Fibroblast of lung (primary cell): ENCODE measurements at regions not wholly inside any gene's neighbourhood (a gene's known extent, or its start where the extent isn't known, plus 50 kb on each side); places are given as distances from the start of the nearest gene placed in this dataset.

Source experiments
- DNase-seq, 2 donors: peaks; one replicate each; pipeline versions ENCODE4 v3.0.0 to v3.0.0-alpha.2; 2010; ENCODE audit warnings: low read depth in 2 of 2
- H2AFZ ChIP-seq: 2 replicates; pipeline ENCODE4 v1.5.1; 2012; ENCODE audit warnings: low read length, control low read depth, inconsistent platforms
- H3K27ac ChIP-seq: 2 replicates; pipeline ENCODE4 v1.5.1; 2011; ENCODE audit warnings: low read length, control low read depth; ENCODE audit not compliant: insufficient read depth
- H3K27me3 ChIP-seq: 2 replicates; pipeline ENCODE4 v1.5.1; 2011; ENCODE audit warnings: mild to moderate bottlenecking, low read length; ENCODE audit not compliant: control insufficient read depth, insufficient read depth
- H3K36me3 ChIP-seq: 2 replicates; pipeline ENCODE4 v1.5.1; 2011; ENCODE audit warnings: low read length; ENCODE audit not compliant: control insufficient read depth, insufficient read depth
- H3K4me1 ChIP-seq: 2 replicates; pipeline ENCODE4 v1.5.1; 2011; ENCODE audit warnings: low read length; ENCODE audit not compliant: control insufficient read depth, insufficient read depth; ENCODE audit errors: extremely low read depth
- H3K4me2 ChIP-seq: 2 replicates; pipeline ENCODE4 v1.5.1; 2011; ENCODE audit warnings: low read length, control low read depth; ENCODE audit not compliant: insufficient read depth; ENCODE audit errors: extremely low read depth
- H3K4me3 ChIP-seq, 4 experiments: fragments of 200-600 bp in 1 of 4; sonication (generic) in 1 of 4; replicated peaks in 1 of 4; 2 replicates each; pipeline ENCODE4 v1.5.1; 2011 to 2016; ENCODE audit warnings: low read length in 4 of 4, low read depth in 3 of 4, mild to moderate bottlenecking in 3 of 4, control low read depth in 2 of 4, inconsistent platforms in 1 of 4, mixed read lengths in 1 of 4; ENCODE audit not compliant: insufficient read depth in 1 of 4; ENCODE audit errors: control extremely low read depth in 1 of 4
- H3K79me2 ChIP-seq: 2 replicates; pipeline ENCODE4 v1.5.1; 2012; ENCODE audit warnings: mild to moderate bottlenecking, low read length, inconsistent platforms; ENCODE audit not compliant: control insufficient read depth, insufficient read depth
- H3K9ac ChIP-seq: 2 replicates; pipeline ENCODE4 v1.5.1; 2011; ENCODE audit warnings: mild to moderate bottlenecking, low read length, control low read depth; ENCODE audit not compliant: insufficient read depth
- H3K9me3 ChIP-seq: 2 replicates; pipeline ENCODE4 v1.5.1; 2012; ENCODE audit warnings: low read depth, low read length; ENCODE audit not compliant: control insufficient read depth, insufficient read depth
- H4K20me1 ChIP-seq: 2 replicates; pipeline ENCODE4 v1.5.1; 2011; ENCODE audit warnings: low read length; ENCODE audit not compliant: control insufficient read depth, insufficient read depth; ENCODE audit errors: extremely low read depth
- EZH2 ChIP-seq: IDR thresholded peaks from 2 replicates; pipeline ENCODE4 v1.5.1; 2012; ENCODE audit warnings: low read length, control low read depth, mild to moderate bottlenecking; ENCODE audit errors: missing control alignments
- TF ChIP-seq, protein P1 (sequence below), 2 donors: IDR thresholded peaks in 1 of 2; conservative IDR thresholded peaks in 1 of 2; 1 replicate in 1 of 2; 2 replicates in 1 of 2; pipeline ENCODE4 v1.5.1; 2011 to 2012; ENCODE audit warnings: low read length in 2 of 2, control low read depth in 1 of 2, inconsistent platforms in 1 of 2, low read depth in 1 of 2, mild to moderate bottlenecking in 1 of 2

DNA sequence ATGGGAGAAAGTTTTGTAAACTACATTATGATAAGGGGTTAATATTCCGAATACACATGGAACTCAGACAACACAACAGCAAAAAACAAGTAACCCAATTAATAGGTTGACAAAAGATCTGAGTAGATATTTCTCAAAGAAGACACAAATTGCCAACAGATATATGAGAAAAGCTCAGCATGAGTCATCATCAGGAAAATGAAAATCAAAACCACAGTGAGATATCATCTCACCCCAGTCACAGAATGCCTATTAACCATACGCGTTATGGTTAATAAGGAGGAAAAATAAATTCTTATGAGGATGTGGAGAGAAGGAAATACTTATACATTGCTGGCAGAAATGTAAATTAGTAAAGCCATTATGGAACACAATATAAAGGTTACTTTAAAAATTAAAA lies 695.0 kb downstream of the COL12A1 start:
- Histone ChIP-seq H3K4me2 (no peak overlapping the region), H4K20me1 (no peaks in the 10 kb centered on the region), H3K27ac (no peak overlapping the region), H2AFZ (no peak overlapping the region), H3K9ac (no peak overlapping the region), H3K9me3 (no peaks in the 10 kb centered on the region), H3K36me3 (no peaks in the 10 kb centered on the region), H3K79me2 (no peaks in the 10 kb centered on the region), H3K4me1 (no peaks in the 10 kb centered on the region), H3K4me3 (no peak overlapping the region), H3K27me3 (no peaks in the 10 kb centered on the region)
- peak; percentile 7 to 9 for DNase-seq
- TF ChIP-seq, protein P1, sequence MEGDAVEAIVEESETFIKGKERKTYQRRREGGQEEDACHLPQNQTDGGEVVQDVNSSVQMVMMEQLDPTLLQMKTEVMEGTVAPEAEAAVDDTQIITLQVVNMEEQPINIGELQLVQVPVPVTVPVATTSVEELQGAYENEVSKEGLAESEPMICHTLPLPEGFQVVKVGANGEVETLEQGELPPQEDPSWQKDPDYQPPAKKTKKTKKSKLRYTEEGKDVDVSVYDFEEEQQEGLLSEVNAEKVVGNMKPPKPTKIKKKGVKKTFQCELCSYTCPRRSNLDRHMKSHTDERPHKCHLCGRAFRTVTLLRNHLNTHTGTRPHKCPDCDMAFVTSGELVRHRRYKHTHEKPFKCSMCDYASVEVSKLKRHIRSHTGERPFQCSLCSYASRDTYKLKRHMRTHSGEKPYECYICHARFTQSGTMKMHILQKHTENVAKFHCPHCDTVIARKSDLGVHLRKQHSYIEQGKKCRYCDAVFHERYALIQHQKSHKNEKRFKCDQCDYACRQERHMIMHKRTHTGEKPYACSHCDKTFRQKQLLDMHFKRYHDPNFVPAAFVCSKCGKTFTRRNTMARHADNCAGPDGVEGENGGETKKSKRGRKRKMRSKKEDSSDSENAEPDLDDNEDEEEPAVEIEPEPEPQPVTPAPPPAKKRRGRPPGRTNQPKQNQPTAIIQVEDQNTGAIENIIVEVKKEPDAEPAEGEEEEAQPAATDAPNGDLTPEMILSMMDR (conservative IDR thresholded peaks at IDR 0.05 in 1 of 2, IDR thresholded peaks at IDR 0.05 in 1 of 2; ENCODE audit: low read depth in 1 of 2, low read length in 2 of 2): no peak
- TF ChIP-seq EZH2: no peak

DNA sequence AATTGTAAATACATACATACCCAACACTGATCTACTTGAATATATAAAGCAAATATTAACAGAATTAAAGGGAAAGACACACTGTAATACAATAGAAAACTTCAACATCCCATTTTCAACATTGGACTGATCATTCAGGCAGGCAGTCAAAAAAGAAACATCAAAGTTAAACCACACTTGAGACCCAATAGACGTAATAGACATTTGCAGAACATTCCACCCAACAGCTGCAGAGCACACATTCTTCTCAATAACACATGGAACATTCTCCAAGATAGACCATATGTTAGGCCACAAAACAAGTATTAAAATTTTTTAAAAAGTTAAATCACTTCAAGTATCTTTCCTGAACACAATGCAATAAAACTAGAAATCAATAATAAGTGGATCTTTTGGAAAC lies 698.2 kb downstream of the COL12A1 start:
- no peaks in the 10 kb centered on the region for H3K36me3 ChIP-seq
- no peaks in the 10 kb centered on the region for H4K20me1 ChIP-seq
- H3K9ac ChIP-seq: no peak overlapping the region
- no peaks in the 10 kb centered on the region for H3K4me1 ChIP-seq
- H3K27me3 ChIP-seq: no peaks in the 10 kb centered on the region
- no peak overlapping the region for H3K27ac ChIP-seq
- TF ChIP-seq, protein P1 (conservative IDR thresholded peaks at IDR 0.05 in 1 of 2, IDR thresholded peaks at IDR 0.05 in 1 of 2; ENCODE audit: low read depth in 1 of 2, low read length in 2 of 2): no peak
- no peak for TF ChIP-seq EZH2
- H3K79me2 ChIP-seq: no peaks in the 10 kb centered on the region
- no peaks in the 10 kb centered on the region for H3K9me3 ChIP-seq
- H2AFZ ChIP-seq: no peak overlapping the region
- no peak overlapping the region for H3K4me2 ChIP-seq
- no peak for DNase-seq
- H3K4me3 ChIP-seq: no peak overlapping the region

DNA sequence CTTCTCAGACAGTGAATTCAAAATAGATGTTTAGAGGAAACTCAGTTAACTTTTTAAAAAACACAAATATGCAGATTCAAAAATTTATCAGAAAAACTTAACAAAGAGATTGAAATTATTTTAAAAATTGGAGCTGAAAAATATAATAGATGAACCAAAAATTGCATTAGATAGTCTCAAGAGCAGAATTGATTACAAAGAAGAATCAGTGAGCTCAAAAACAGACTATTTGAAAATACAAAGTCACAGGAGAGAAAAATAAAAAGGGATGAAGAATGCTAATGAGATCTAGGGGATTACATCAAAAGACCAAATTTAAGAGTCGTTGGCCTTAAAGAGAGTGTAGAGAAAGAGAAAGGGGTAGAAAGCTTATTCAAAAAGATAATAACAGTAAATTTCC lies 700.5 kb downstream of the COL12A1 start:
- Histone ChIP-seq H4K20me1 (no peaks in the 10 kb centered on the region), H3K4me3 (no peak overlapping the region), H3K9ac (no peak overlapping the region), H3K36me3 (no peaks in the 10 kb centered on the region), H2AFZ (no peak overlapping the region), H3K27me3 (no peaks in the 10 kb centered on the region), H3K27ac (no peak overlapping the region), H3K9me3 (no peaks in the 10 kb centered on the region), H3K4me1 (no peaks in the 10 kb centered on the region), H3K79me2 (no peaks in the 10 kb centered on the region), H3K4me2 (no peak overlapping the region)
- TF ChIP-seq, protein P1 (conservative IDR thresholded peaks at IDR 0.05 in 1 of 2, IDR thresholded peaks at IDR 0.05 in 1 of 2; ENCODE audit: low read depth in 1 of 2, low read length in 2 of 2): no peak
- TF ChIP-seq EZH2: no peak
- peak in 1 of 2 donors; percentile 14 for DNase-seq
